Left lung (tissue), 4 donors: ENCODE measurements at regions not wholly inside any gene's neighbourhood (a gene's known extent, or its start where the extent isn't known, plus 50 kb on each side); places are given as distances from the start of the nearest gene placed in this dataset.

ENCODE experiments used
- ATAC-seq: fragments of 200-7000 bp; cut with Tn5 transposase; one replicate; pipeline ENCODE4 v1.9.1; 2020; ENCODE audit warnings: moderate library complexity
- DNase-seq, 4 donors: peaks; one replicate each; pipeline ENCODE4 v3.0.0-alpha.2; 2013 to 2020
- H3K27ac ChIP-seq, 2 donors: fragments of 200-600 bp; sonication (generic) in 1 of 2; one replicate each; pipeline versions ENCODE4 v1.5.0 to v1.8.0; 2020 to 2021
- H3K27me3 ChIP-seq, 2 donors: fragments of 200-600 bp; sonication (generic) in 1 of 2; one replicate each; pipeline versions ENCODE4 v1.5.0 to v1.8.0; 2020 to 2021
- H3K36me3 ChIP-seq, 2 donors: fragments of 200-600 bp; sonication (generic) in 1 of 2; one replicate each; pipeline versions ENCODE4 v1.5.0 to v1.8.0; 2020 to 2021
- H3K4me1 ChIP-seq, 2 donors: fragments of 200-600 bp; one replicate each; pipeline ENCODE4 v1.8.0; 2021
- H3K4me3 ChIP-seq, 2 donors: fragments of 200-600 bp; sonication (generic) in 1 of 2; one replicate each; pipeline versions ENCODE4 v1.5.0 to v1.8.0; 2020 to 2021; ENCODE audit warnings: mild to moderate bottlenecking in 1 of 2
- H3K9me3 ChIP-seq, 2 donors: fragments of 200-600 bp; sonication (generic) in 1 of 2; one replicate each; pipeline versions ENCODE4 v1.5.0 to v1.8.0; 2020 to 2021
- CTCF ChIP-seq, 2 donors: fragments of 200-600 bp; sonication (generic) in 1 of 2; IDR thresholded peaks; one replicate each; pipeline versions ENCODE4 v1.5.0 to v1.8.0; 2021; ENCODE audit warnings: antibody characterized with exemption in 2 of 2
- intact Hi-C, 2 donors: fragments of 100-400 bp; cut with DNase I; formaldehyde crosslinking; loops; one replicate each; pipeline versions ENCODE4 v1.11.2 to v1.14.2; 2022
- donor health status: DM: no; HTN: yes; CAD: no.
- donor health status: DM: no; HTN: no; CAD: no.

GRCh38 chr18:38868757-38869156 lies 1303.2 kb upstream of the CELF4 start:
- H3K36me3 ChIP-seq = no peaks in the 10 kb centered on the region
- H3K4me3 ChIP-seq = no peak overlapping the region
- no peaks in the 10 kb centered on the region for H3K4me1 ChIP-seq
- intact Hi-C loops = no loop called here
- no peaks in the 10 kb centered on the region for H3K9me3 ChIP-seq
- H3K27ac ChIP-seq = no peak overlapping the region
- no peak for TF ChIP-seq CTCF (IDR thresholded peaks at IDR 0.05)
- DNase-seq = no peak
- no peaks in the 10 kb centered on the region for H3K27me3 ChIP-seq
- ATAC-seq = no peak

GRCh38 chr18:38867680-38868079 lies 1302.1 kb upstream of the CELF4 start:
- Histone ChIP-seq H3K27ac (no peak overlapping the region), H3K36me3 (no peaks in the 10 kb centered on the region), H3K27me3 (no peaks in the 10 kb centered on the region), H3K4me3 (no peak overlapping the region), H3K9me3 (no peaks in the 10 kb centered on the region), H3K4me1 (no peaks in the 10 kb centered on the region)
- no peak for TF ChIP-seq CTCF (IDR thresholded peaks at IDR 0.05)
- DNase-seq = no peak
- ATAC-seq = no peak
- intact Hi-C loops = no loop called here

- no peaks in the 10 kb centered on the region for H3K27me3 ChIP-seq
- no peaks in the 10 kb centered on the region for H3K4me1 ChIP-seq
- ATAC-seq = no peak
- H3K4me3 ChIP-seq = no peak overlapping the region
- H3K9me3 ChIP-seq = peaks cover 0 to 9% of the 10 kb centered on the region in 2 donors
- no peak for DNase-seq
- intact Hi-C loops = no loop called here
- no peak overlapping the region for H3K27ac ChIP-seq
- TF ChIP-seq CTCF (IDR thresholded peaks at IDR 0.05) = no peak
- no peaks in the 10 kb centered on the region for H3K36me3 ChIP-seq
Measured at GRCh38 chr18:38851526-38851925, 1285.9 kb upstream of the CELF4 start.

- Histone ChIP-seq H3K9me3 (no peaks in the 10 kb centered on the region), H3K4me3 (no peak overlapping the region), H3K36me3 (no peaks in the 10 kb centered on the region), H3K27me3 (no peaks in the 10 kb centered on the region), H3K4me1 (no peaks in the 10 kb centered on the region), H3K27ac (no peak overlapping the region)
- no peak for TF ChIP-seq CTCF (IDR thresholded peaks at IDR 0.05)
- DNase-seq (no peak), ATAC-seq (no peak)
- intact Hi-C loops = no loop called here
Measured at GRCh38 chr18:38847326-38847725, 1281.7 kb upstream of the CELF4 start.

GRCh38 chr18:38843291-38843690 lies 1277.7 kb upstream of the CELF4 start:
- Histone ChIP-seq H3K4me1 (no peaks in the 10 kb centered on the region), H3K27ac (no peak overlapping the region), H3K36me3 (no peaks in the 10 kb centered on the region), H3K27me3 (no peaks in the 10 kb centered on the region), H3K9me3 (peaks cover 0 to 4% of the 10 kb centered on the region in 2 donors), H3K4me3 (no peak overlapping the region)
- no peak for ATAC-seq
- DNase-seq = peak in 2 of 4 donors; percentile 2 to 3
- intact Hi-C loops = no loop called here
- no peak for TF ChIP-seq CTCF (IDR thresholded peaks at IDR 0.05)
